MM.1S (cell line): ENCODE measurements at regions not wholly inside any gene's neighbourhood (a gene's known extent, or its start where the extent isn't known, plus 50 kb on each side); places are given as distances from the start of the nearest gene placed in this dataset.

Source experiments
- EZH2 ChIP-seq: fragments of 300-600 bp; sonication (generic); optimal IDR thresholded peaks from 2 replicates; pipeline ENCODE3; 2017; ENCODE audit warnings: low read depth, mild to moderate bottlenecking, antibody characterized with exemption, low read length, mixed read lengths
- TF ChIP-seq, protein P1 (sequence below): fragments of 300-600 bp; sonication (generic); IDR thresholded peaks from 2 replicates; pipeline ENCODE4 v1.5.1; 2016; ENCODE audit warnings: antibody characterized with exemption, low read length, mixed read lengths

DNA sequence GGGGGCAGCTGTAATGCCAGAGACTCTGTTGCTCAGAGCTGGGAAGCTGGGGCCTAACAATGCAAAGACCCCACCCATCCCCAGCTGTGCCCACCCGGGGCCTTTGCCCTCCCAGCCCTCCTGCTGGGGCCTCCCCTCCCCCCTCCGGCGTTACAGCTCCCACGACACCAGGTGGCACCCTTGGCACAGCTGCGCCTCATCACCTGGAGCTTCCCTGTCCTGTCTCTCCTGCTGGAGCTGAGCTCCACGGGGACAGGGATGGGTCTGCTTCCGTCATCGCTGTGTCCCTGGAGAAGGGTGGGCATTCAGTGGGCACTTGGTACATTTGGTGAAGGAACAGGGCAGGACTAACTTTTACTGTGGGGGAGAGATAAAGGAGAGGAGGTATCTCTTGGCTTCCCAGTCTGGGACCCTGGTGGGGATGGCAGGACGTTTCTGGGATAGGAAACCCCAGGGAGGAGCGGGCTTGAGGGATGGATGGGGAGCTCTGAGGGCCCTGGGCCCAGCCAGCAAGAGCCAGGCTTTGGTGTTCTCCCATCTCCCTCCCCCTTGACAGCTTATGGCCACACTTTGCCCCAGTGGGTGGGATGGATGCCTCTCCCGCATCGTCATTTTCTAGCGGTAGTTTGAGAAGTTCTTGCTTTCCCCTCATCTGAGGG is 453.2 kb downstream of the PTPRU start:
- TF ChIP-seq EZH2 = no peak
- TF ChIP-seq, protein P1, sequence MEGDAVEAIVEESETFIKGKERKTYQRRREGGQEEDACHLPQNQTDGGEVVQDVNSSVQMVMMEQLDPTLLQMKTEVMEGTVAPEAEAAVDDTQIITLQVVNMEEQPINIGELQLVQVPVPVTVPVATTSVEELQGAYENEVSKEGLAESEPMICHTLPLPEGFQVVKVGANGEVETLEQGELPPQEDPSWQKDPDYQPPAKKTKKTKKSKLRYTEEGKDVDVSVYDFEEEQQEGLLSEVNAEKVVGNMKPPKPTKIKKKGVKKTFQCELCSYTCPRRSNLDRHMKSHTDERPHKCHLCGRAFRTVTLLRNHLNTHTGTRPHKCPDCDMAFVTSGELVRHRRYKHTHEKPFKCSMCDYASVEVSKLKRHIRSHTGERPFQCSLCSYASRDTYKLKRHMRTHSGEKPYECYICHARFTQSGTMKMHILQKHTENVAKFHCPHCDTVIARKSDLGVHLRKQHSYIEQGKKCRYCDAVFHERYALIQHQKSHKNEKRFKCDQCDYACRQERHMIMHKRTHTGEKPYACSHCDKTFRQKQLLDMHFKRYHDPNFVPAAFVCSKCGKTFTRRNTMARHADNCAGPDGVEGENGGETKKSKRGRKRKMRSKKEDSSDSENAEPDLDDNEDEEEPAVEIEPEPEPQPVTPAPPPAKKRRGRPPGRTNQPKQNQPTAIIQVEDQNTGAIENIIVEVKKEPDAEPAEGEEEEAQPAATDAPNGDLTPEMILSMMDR = no peak
